Keratinocyte (primary cell): ENCODE measurements at regions not wholly inside any gene's neighbourhood (a gene's known extent, or its start where the extent isn't known, plus 50 kb on each side); places are given as distances from the start of the nearest gene placed in this dataset.

Experiments used
- DNase-seq: peaks from one replicate; pipeline ENCODE4 v3.0.0-alpha.2; 2011; ENCODE audit warnings: low read depth, missing footprints, low spot score
- FAIRE-seq: peaks from 2 replicates; lab custom pipeline; 2011; peaks lifted over from hg19 to GRCh38; lab: Jason Lieb, UNC
- H2AFZ ChIP-seq: 2 replicates; pipeline ENCODE4 v1.6.0; 2012; ENCODE audit warnings: low read length, control low read depth, inconsistent platforms; ENCODE audit not compliant: control insufficient read depth
- H3K27ac ChIP-seq: 2 replicates; pipeline ENCODE4 v1.5.1; 2011; ENCODE audit warnings: low read length; ENCODE audit not compliant: control insufficient read depth, insufficient read depth
- H3K27me3 ChIP-seq: 3 replicates; pipeline ENCODE4 v1.6.0; 2011; ENCODE audit warnings: low read length; ENCODE audit not compliant: control insufficient read depth, insufficient read depth; ENCODE audit errors: extremely low read depth
- H3K36me3 ChIP-seq, 2 experiments: 2 replicates in 1 of 2; 3 replicates in 1 of 2; pipeline ENCODE4 v1.5.1; 2011; ENCODE audit warnings: low read length in 2 of 2, mild to moderate bottlenecking in 1 of 2; ENCODE audit not compliant: control insufficient read depth in 2 of 2, insufficient read depth in 2 of 2; ENCODE audit errors: extremely low read depth in 1 of 2
- H3K4me1 ChIP-seq: 3 replicates; pipeline ENCODE4 v1.5.1; 2011; ENCODE audit warnings: low read length; ENCODE audit not compliant: control insufficient read depth, insufficient read depth; ENCODE audit errors: extremely low read depth
- H3K4me2 ChIP-seq: 3 replicates; pipeline ENCODE4 v1.6.0; 2011; ENCODE audit warnings: low read depth, low read length; ENCODE audit not compliant: control insufficient read depth, insufficient read depth; ENCODE audit errors: extremely low read depth
- H3K4me3 ChIP-seq, 3 experiments: fragments of 200-600 bp in 1 of 3; sonication (generic) in 1 of 3; 2 replicates in 2 of 3; 3 replicates in 1 of 3; pipeline ENCODE4 v1.5.1; 2011 to 2016; ENCODE audit warnings: low read length in 3 of 3, mild to moderate bottlenecking in 3 of 3, control low read depth in 2 of 3, inconsistent platforms in 1 of 3, low read depth in 1 of 3, mixed read lengths in 1 of 3, mixed run types in 1 of 3, moderate library complexity in 1 of 3; ENCODE audit not compliant: control insufficient read depth in 2 of 3, insufficient read depth in 2 of 3; ENCODE audit errors: extremely low read depth in 1 of 3
- H3K79me2 ChIP-seq: 2 replicates; pipeline ENCODE4 v1.6.0; 2012; ENCODE audit warnings: low read length; ENCODE audit not compliant: control insufficient read depth, insufficient read depth
- H3K9ac ChIP-seq: 3 replicates; pipeline ENCODE4 v1.6.0; 2011; ENCODE audit warnings: low read length; ENCODE audit not compliant: control insufficient read depth, insufficient read depth; ENCODE audit errors: extremely low read depth
- H3K9me1 ChIP-seq: 3 replicates; pipeline ENCODE4 v1.6.0; 2011; ENCODE audit warnings: low read length; ENCODE audit not compliant: control insufficient read depth, insufficient read depth; ENCODE audit errors: extremely low read depth
- H3K9me3 ChIP-seq: 2 replicates; pipeline ENCODE4 v1.5.1; 2012; ENCODE audit warnings: low read depth, low read length; ENCODE audit not compliant: control insufficient read depth
- H4K20me1 ChIP-seq: 3 replicates; pipeline ENCODE4 v1.6.0; 2011; ENCODE audit warnings: low read length; ENCODE audit not compliant: control insufficient read depth, insufficient read depth; ENCODE audit errors: extremely low read depth
- EZH2 ChIP-seq: IDR thresholded peaks from one replicate; pipeline ENCODE4 v1.6.1; 2012; ENCODE audit warnings: inconsistent platforms, mild to moderate bottlenecking, low read length, moderate library complexity
- dilution Hi-C: fragments of 300-500 bp; cut with MboI; formaldehyde crosslinking; loops from one replicate; pipeline ENCODE4 v1.7.0; 2020; ENCODE audit warnings: low sequenced_read_pairs; ENCODE audit not compliant: extremely low pct_ligation_motif_present
- TF ChIP-seq, protein P1 (sequence below), 3 experiments: IDR thresholded peaks in 1 of 3; conservative IDR thresholded peaks in 1 of 3; optimal IDR thresholded peaks in 1 of 3; 2 replicates in 2 of 3; 3 replicates in 1 of 3; pipeline versions ENCODE3 to v1.5.1; 2011; ENCODE audit warnings: low read length in 3 of 3, mild to moderate bottlenecking in 3 of 3, moderate library complexity in 2 of 3, control low read depth in 1 of 3, inconsistent platforms in 1 of 3; ENCODE audit not compliant: insufficient read depth in 2 of 3; ENCODE audit errors: extremely low read depth in 1 of 3

DNA sequence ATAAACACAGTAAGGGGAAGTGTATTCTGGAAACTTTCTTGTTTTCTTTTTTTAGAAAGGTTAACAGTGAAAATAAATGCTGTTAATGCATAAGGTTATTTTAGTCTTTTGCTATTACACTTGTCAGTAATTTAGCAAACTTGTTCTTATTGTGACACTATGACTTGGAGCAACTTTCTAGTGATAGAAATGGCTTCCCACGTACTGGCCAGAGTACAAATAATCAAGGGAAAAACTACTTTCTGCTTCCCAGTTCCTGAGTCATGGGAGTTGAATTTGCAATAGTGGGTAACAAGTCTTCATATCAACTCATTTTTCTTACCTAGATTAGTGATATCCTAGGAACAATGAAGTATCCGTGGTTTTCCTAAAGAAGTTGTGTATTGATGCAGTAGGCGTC, 1072.3 kb downstream of the FLRT2 start:
- TF ChIP-seq EZH2: no peak
- TF ChIP-seq, protein P1, sequence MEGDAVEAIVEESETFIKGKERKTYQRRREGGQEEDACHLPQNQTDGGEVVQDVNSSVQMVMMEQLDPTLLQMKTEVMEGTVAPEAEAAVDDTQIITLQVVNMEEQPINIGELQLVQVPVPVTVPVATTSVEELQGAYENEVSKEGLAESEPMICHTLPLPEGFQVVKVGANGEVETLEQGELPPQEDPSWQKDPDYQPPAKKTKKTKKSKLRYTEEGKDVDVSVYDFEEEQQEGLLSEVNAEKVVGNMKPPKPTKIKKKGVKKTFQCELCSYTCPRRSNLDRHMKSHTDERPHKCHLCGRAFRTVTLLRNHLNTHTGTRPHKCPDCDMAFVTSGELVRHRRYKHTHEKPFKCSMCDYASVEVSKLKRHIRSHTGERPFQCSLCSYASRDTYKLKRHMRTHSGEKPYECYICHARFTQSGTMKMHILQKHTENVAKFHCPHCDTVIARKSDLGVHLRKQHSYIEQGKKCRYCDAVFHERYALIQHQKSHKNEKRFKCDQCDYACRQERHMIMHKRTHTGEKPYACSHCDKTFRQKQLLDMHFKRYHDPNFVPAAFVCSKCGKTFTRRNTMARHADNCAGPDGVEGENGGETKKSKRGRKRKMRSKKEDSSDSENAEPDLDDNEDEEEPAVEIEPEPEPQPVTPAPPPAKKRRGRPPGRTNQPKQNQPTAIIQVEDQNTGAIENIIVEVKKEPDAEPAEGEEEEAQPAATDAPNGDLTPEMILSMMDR (optimal IDR thresholded peaks at IDR 0.05 in 1 of 3, IDR thresholded peaks at IDR 0.05 in 1 of 3, conservative IDR thresholded peaks at IDR 0.05 in 1 of 3; ENCODE audit: extremely low read depth in 1 of 3, insufficient read depth in 2 of 3, low read length in 3 of 3): no peak
- Histone ChIP-seq H3K27me3 (no peaks in the 10 kb centered on the region), H4K20me1 (no peaks in the 10 kb centered on the region), H3K4me2 (no peak overlapping the region), H3K36me3 (no peaks in the 10 kb centered on the region), H3K4me3 (no peak overlapping the region), H3K9me3 (no peaks in the 10 kb centered on the region), H3K9ac (no peak overlapping the region), H3K27ac (no peak overlapping the region), H3K4me1 (no peaks in the 10 kb centered on the region), H2AFZ (no peak overlapping the region), H3K79me2 (no peaks in the 10 kb centered on the region), H3K9me1 (no peaks in the 10 kb centered on the region)
- dilution Hi-C loops: no loop called here
- DNase-seq: no peak
- no peak for FAIRE-seq

DNA sequence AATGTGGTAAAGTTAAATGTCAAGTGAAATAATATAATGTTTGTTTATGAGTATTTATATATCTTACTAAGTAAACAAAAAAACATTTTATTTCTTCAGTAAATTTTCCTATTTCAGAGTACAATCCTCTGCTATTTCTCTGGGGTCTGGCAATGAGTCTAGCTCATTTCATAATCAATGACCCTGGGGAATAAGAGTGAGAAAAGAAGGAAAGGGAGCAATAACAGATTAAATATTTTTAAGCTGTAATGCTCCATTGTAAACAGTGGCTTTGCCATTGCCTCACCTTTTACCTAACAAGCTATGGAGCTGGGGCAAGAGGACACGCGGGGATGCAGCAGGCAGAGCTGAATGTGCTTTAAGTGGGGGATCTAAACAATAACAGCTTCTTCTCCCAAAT, 1071.9 kb downstream of the FLRT2 start:
- Histone ChIP-seq H2AFZ (no peak overlapping the region), H3K27me3 (no peaks in the 10 kb centered on the region), H3K79me2 (no peaks in the 10 kb centered on the region), H3K9me3 (no peaks in the 10 kb centered on the region), H3K4me1 (no peaks in the 10 kb centered on the region), H3K4me2 (no peak overlapping the region), H3K9ac (no peak overlapping the region), H3K27ac (no peak overlapping the region), H3K4me3 (no peak overlapping the region), H3K36me3 (no peaks in the 10 kb centered on the region), H3K9me1 (no peaks in the 10 kb centered on the region), H4K20me1 (no peaks in the 10 kb centered on the region)
- dilution Hi-C loops: no loop called here
- no peak for TF ChIP-seq EZH2
- TF ChIP-seq, protein P1 (optimal IDR thresholded peaks at IDR 0.05 in 1 of 3, IDR thresholded peaks at IDR 0.05 in 1 of 3, conservative IDR thresholded peaks at IDR 0.05 in 1 of 3; ENCODE audit: extremely low read depth in 1 of 3, insufficient read depth in 2 of 3, low read length in 3 of 3): no peak
- DNase-seq (no peak), FAIRE-seq (no peak)
